ENCODE measurements at regions not wholly inside any gene's neighbourhood (a gene's known extent, or its start where the extent isn't known, plus 50 kb on each side); places are given as distances from the start of the nearest gene placed in this dataset.

- Histone ChIP-seq H3K27ac (ENCODE audit: low read length) (no peak overlapping the region), H3K4me3 (ENCODE audit: low read length) (no peak overlapping the region), H3K9ac (ENCODE audit: low read length) (no peak overlapping the region), H3K4me2 (ENCODE audit: low read length) (no peak overlapping the region), H4K20me1 (ENCODE audit: insufficient read depth) (no peaks in the 10 kb centered on the region), H3K9me2 (ENCODE audit: insufficient read depth, low read length) (no peaks in the 10 kb centered on the region), H3K36me3 (ENCODE audit: insufficient read depth, low read length) (no peaks in the 10 kb centered on the region), H3K79me2 (replicated peaks; ENCODE audit: insufficient read depth, low read length) (no peaks in the 10 kb centered on the region), H3F3A (ENCODE audit: insufficient read depth, low read length, poor library complexity, severe bottlenecking) (no peaks in the 10 kb centered on the region), H3K9me3 (ENCODE audit: low read length) (no peaks in the 10 kb centered on the region), H3K27me3 (ENCODE audit: insufficient read depth, low read depth, low read length) (no peaks in the 10 kb centered on the region), H2AFZ (ENCODE audit: low read depth, low read length) (no peak overlapping the region)
- TF ChIP-seq REST (IDR thresholded peaks at IDR 0.05; ENCODE audit: borderline replicate concordance): no peak
- no peak for TF ChIP-seq MXI1 (conservative IDR thresholded peaks at IDR 0.05; ENCODE audit: poor library complexity, severe bottlenecking)
- TF ChIP-seq TAF1 (IDR thresholded peaks at IDR 0.05; ENCODE audit: low read depth): no peak
- no peak for TF ChIP-seq POLR2AphosphoS5 (IDR thresholded peaks at IDR 0.05)
- no peak for TF ChIP-seq EP300 (conservative IDR thresholded peaks at IDR 0.05; ENCODE audit: poor library complexity, severe bottlenecking)
- no peak for TF ChIP-seq SMC3 (conservative IDR thresholded peaks at IDR 0.05; ENCODE audit: poor library complexity)
- no peak for TF ChIP-seq EZH2 (IDR thresholded peaks at IDR 0.05; ENCODE audit: borderline replicate concordance, insufficient read depth, low read length, poor library complexity, severe bottlenecking)
- TF ChIP-seq RAD21 (conservative IDR thresholded peaks at IDR 0.05): no peak
- no peak for TF ChIP-seq CTCF (IDR thresholded peaks at IDR 0.05; ENCODE audit: poor library complexity, severe bottlenecking)
Measured at GRCh38 chr1:209304166-209304565, 279.3 kb upstream of the CAMK1G start.

- no peaks in the 10 kb centered on the region for H3K27me3 ChIP-seq (ENCODE audit: insufficient read depth, low read depth, low read length)
- H3K27ac ChIP-seq (ENCODE audit: low read length): no peak overlapping the region
- H3K36me3 ChIP-seq (ENCODE audit: insufficient read depth, low read length): no peaks in the 10 kb centered on the region
- no peaks in the 10 kb centered on the region for H3K79me2 ChIP-seq (replicated peaks; ENCODE audit: insufficient read depth, low read length)
- H3F3A ChIP-seq (ENCODE audit: insufficient read depth, low read length, poor library complexity, severe bottlenecking): no peaks in the 10 kb centered on the region
- H3K9ac ChIP-seq (ENCODE audit: low read length): no peak overlapping the region
- H2AFZ ChIP-seq (ENCODE audit: low read depth, low read length): no peak overlapping the region
- no peak overlapping the region for H3K4me3 ChIP-seq (ENCODE audit: low read length)
- H4K20me1 ChIP-seq (ENCODE audit: insufficient read depth): no peaks in the 10 kb centered on the region
- no peaks in the 10 kb centered on the region for H3K9me2 ChIP-seq (ENCODE audit: insufficient read depth, low read length)
- no peaks in the 10 kb centered on the region for H3K9me3 ChIP-seq (ENCODE audit: low read length)
- no peak for TF ChIP-seq EZH2 (IDR thresholded peaks at IDR 0.05; ENCODE audit: borderline replicate concordance, insufficient read depth, low read length, poor library complexity, severe bottlenecking)
- TF ChIP-seq MXI1 (conservative IDR thresholded peaks at IDR 0.05; ENCODE audit: poor library complexity, severe bottlenecking): no peak
- H3K4me2 ChIP-seq (ENCODE audit: low read length): no peak overlapping the region
Measured at GRCh38 chr1:209305221-209305954, 278.1 kb upstream of the CAMK1G start.
